ENCODE measurements at regions not wholly inside any gene's neighbourhood (a gene's known extent, or its start where the extent isn't known, plus 50 kb on each side); places are given as distances from the start of the nearest gene placed in this dataset.

DNA sequence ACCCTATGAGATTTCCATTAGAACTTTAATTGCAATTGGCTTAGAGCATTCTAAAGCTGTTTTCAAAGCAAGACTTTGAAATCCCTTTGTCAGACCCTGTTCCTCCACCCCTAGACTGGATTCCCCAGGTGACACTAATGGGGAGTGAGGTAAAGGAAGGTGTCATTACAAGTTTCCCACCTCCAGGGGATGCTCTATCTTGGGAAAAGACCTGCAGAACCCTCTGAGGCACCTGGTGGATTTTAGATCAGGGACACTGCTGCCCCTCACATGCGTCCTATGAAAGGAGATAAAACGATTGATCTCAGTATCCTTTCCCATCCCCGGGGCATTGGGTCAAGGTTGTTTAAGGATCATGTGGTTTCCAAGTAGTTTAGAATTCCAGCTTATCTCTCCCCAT lies 80.3 kb upstream of the RGS4 start:
- H3K27ac ChIP-seq (ENCODE audit: low read depth in 2 of 2, low read length in 1 of 2): no peak overlapping the region
- no peaks in the 10 kb centered on the region for H3K36me3 ChIP-seq (ENCODE audit: control insufficient read depth in 2 of 2, insufficient read depth in 2 of 2, low read length in 1 of 2)
- 70% methylated on average over 3 of the region's 3 CpGs for WGBS, 2 donors
- no peaks in the 10 kb centered on the region for H3K27me3 ChIP-seq (ENCODE audit: control insufficient read depth in 1 of 2, insufficient read depth in 2 of 2, low read length in 2 of 2)
- no peaks in the 10 kb centered on the region for H3K4me1 ChIP-seq (ENCODE audit: control insufficient read depth in 2 of 2, insufficient read depth in 2 of 2, low read length in 1 of 2)
- no peaks in the 10 kb centered on the region for H3K9me3 ChIP-seq (ENCODE audit: control insufficient read depth in 2 of 2, insufficient read depth in 1 of 2, low read depth in 1 of 2, low read length in 1 of 2)
- H3K4me3 ChIP-seq (ENCODE audit: low read depth in 1 of 2, low read length in 2 of 2): no peak overlapping the region

DNA sequence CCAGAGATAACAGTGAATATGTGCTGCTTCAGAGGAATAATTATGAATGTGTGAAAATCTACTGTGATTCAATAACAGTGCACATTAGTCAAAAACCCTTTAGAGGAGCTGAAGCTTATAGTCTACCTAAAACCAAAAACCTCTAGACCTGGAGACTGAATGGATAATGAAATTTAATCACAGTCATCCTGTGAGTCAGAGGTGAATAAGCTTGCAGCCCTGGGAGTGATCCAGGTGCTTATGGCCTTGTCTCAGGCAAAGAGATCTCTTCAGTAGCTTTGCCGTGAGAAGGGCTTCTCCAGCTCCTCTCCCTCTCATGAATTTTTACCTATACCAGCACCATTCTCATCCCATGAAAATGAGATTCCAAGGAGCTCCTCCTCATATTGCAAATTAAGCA lies 81.3 kb upstream of the RGS4 start:
- Histone ChIP-seq H3K36me3 (ENCODE audit: control insufficient read depth in 2 of 2, insufficient read depth in 2 of 2, low read length in 1 of 2) (no peaks in the 10 kb centered on the region), H3K9me3 (ENCODE audit: control insufficient read depth in 2 of 2, insufficient read depth in 1 of 2, low read depth in 1 of 2, low read length in 1 of 2) (no peaks in the 10 kb centered on the region), H3K27ac (ENCODE audit: low read depth in 2 of 2, low read length in 1 of 2) (no peak overlapping the region), H3K27me3 (ENCODE audit: control insufficient read depth in 1 of 2, insufficient read depth in 2 of 2, low read length in 2 of 2) (no peaks in the 10 kb centered on the region), H3K4me1 (ENCODE audit: control insufficient read depth in 2 of 2, insufficient read depth in 2 of 2, low read length in 1 of 2) (no peaks in the 10 kb centered on the region), H3K4me3 (ENCODE audit: low read depth in 1 of 2, low read length in 2 of 2) (no peak overlapping the region)
- 53 to 67% methylated on average over 1 of the region's 1 CpG for WGBS, 2 donors

DNA sequence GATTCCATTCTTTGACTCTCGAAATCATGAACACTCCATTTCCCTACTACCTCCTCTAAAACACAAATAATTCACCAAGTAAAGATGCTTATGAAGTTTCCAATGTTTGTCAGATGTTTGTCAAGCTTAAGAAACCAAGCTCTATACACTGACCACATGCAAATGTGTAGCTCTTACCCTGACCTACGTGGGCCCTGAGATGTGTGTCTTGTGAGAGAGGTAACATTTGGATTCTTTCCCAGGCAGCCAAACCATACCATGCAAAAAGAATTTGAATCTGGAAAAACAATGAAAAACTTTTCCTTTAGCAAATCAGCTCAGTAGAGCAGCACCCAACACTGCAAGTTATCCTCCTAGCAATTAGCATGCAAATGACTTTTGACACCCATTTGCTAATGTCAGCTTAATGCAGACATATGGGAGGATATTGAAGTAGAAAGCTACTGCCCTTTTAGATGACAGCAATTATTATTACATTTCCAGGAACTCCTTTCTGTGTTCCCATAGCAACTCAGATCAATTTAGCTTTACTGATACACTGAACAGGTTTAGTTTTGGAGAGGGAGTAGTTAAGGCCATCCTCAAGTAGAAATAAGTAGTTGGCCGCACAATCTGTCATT lies 83.2 kb upstream of the RGS4 start:
- 85 to 87% methylated on average over 3 of the region's 3 CpGs for WGBS, 2 donors
- H3K27ac ChIP-seq (ENCODE audit: low read depth in 2 of 2, low read length in 1 of 2): no peak overlapping the region
- no peaks in the 10 kb centered on the region for H3K36me3 ChIP-seq (ENCODE audit: control insufficient read depth in 2 of 2, insufficient read depth in 2 of 2, low read length in 1 of 2)

DNA sequence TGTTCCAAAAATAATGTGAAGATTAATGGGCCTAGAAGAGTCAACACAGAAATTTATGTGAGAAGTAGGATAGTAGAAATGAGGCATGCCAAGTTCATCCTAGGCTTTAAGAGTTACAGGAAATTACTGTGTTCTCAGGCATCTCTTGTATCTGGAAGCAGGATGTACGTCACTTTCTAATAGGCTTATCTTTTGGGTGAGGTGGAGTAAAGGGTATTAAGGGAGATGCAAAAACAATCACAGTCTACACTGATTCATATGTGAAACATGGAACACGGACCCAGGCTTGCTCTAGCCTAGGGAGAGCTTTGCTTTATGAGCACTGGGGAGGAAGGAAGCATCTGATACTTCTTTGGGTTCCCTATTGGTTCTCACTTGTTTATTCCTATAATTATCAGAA lies 84.5 kb upstream of the RGS4 start:
- Histone ChIP-seq H3K27ac (ENCODE audit: low read depth in 2 of 2, low read length in 1 of 2) (no peak overlapping the region), H3K36me3 (ENCODE audit: control insufficient read depth in 2 of 2, insufficient read depth in 2 of 2, low read length in 1 of 2) (no peaks in the 10 kb centered on the region), H3K9me3 (ENCODE audit: control insufficient read depth in 2 of 2, insufficient read depth in 1 of 2, low read depth in 1 of 2, low read length in 1 of 2) (no peaks in the 10 kb centered on the region), H3K27me3 (ENCODE audit: control insufficient read depth in 1 of 2, insufficient read depth in 2 of 2, low read length in 2 of 2) (no peaks in the 10 kb centered on the region), H3K4me3 (ENCODE audit: low read depth in 1 of 2, low read length in 2 of 2) (no peak overlapping the region), H3K4me1 (ENCODE audit: control insufficient read depth in 2 of 2, insufficient read depth in 2 of 2, low read length in 1 of 2) (no peaks in the 10 kb centered on the region)
- 41 to 54% methylated on average over 2 of the region's 2 CpGs for WGBS, 2 donors

More for the DNA sequence above, 83.2 kb upstream of the RGS4 start:
- H3K4me3 ChIP-seq (ENCODE audit: low read depth in 1 of 2, low read length in 2 of 2): no peak overlapping the region
- no peaks in the 10 kb centered on the region for H3K27me3 ChIP-seq (ENCODE audit: control insufficient read depth in 1 of 2, insufficient read depth in 2 of 2, low read length in 2 of 2)
- H3K4me1 ChIP-seq (ENCODE audit: control insufficient read depth in 2 of 2, insufficient read depth in 2 of 2, low read length in 1 of 2): no peaks in the 10 kb centered on the region
- H3K9me3 ChIP-seq (ENCODE audit: control insufficient read depth in 2 of 2, insufficient read depth in 1 of 2, low read depth in 1 of 2, low read length in 1 of 2): no peaks in the 10 kb centered on the region

DNA sequence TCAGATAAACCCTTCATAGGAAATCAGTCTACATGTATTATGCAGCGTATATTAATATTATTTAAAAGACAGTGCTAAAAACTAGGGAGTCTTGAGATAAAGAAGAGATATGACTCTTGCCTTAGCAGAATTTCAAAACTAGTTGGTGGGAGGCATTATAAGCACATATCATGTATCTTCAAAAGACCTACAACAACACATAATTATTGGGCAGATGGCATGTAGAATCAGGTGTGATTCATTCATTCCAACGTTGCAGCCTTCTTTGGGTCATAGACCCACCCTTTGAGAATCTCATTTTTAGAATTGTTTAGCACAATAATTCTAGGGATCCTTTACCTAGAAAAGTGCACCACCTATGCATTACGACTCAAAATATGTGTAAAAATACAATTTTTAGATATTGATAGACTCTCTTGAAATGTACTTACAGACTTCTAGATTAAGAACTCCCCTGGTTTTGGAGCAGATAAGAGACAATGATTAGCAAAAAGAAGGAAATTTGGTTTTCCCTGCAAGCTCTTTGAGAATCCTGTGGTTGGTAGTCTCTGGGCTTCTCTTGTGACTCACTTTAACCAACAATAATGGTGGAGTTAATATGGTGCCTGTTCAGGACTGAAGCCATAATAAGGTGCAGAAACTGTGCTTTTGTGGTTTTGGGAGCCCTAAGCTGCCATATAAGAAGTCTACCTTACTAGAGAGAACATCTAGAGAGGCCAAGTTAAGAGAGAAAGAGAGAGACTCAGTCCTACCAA lies 85.3 kb upstream of the RGS4 start:
- H3K36me3 ChIP-seq (ENCODE audit: control insufficient read depth in 2 of 2, insufficient read depth in 2 of 2, low read length in 1 of 2): no peaks in the 10 kb centered on the region
- 76 to 80% methylated on average over 3 of the region's 3 CpGs for WGBS, 2 donors
- no peaks in the 10 kb centered on the region for H3K27me3 ChIP-seq (ENCODE audit: control insufficient read depth in 1 of 2, insufficient read depth in 2 of 2, low read length in 2 of 2)
- no peaks in the 10 kb centered on the region for H3K9me3 ChIP-seq (ENCODE audit: control insufficient read depth in 2 of 2, insufficient read depth in 1 of 2, low read depth in 1 of 2, low read length in 1 of 2)
- peak overlapping the region; percentile 30 to 37 for H3K27ac ChIP-seq (ENCODE audit: low read depth in 2 of 2, low read length in 1 of 2)
- no peaks in the 10 kb centered on the region for H3K4me1 ChIP-seq (ENCODE audit: control insufficient read depth in 2 of 2, insufficient read depth in 2 of 2, low read length in 1 of 2)
- H3K4me3 ChIP-seq (ENCODE audit: low read depth in 1 of 2, low read length in 2 of 2): no peak overlapping the region

DNA sequence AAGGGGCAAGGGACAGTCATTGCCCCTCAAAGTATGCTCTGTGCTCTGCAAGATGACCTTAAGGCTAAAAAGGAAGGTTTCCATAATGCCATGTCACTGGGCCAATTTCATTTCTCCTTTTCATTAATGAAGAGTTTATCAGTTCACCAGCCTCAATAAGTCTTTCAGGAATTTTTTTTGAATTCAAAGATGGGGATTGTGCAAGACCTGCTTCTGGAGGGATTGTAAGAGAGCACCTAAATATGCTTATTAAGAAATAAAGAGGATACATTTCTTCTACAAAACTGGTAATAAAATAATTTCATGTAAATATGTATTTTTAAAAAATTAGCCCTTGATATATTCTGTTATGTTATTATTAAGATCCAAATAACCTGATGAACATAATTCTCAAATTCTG lies 86.8 kb upstream of the RGS4 start:
- Histone ChIP-seq H3K27ac (ENCODE audit: low read depth in 2 of 2, low read length in 1 of 2) (peak overlapping the region; percentile 4 to 42), H3K36me3 (ENCODE audit: control insufficient read depth in 2 of 2, insufficient read depth in 2 of 2, low read length in 1 of 2) (no peaks in the 10 kb centered on the region), H3K4me1 (ENCODE audit: control insufficient read depth in 2 of 2, insufficient read depth in 2 of 2, low read length in 1 of 2) (no peaks in the 10 kb centered on the region), H3K4me3 (ENCODE audit: low read depth in 1 of 2, low read length in 2 of 2) (no peak overlapping the region), H3K9me3 (ENCODE audit: control insufficient read depth in 2 of 2, insufficient read depth in 1 of 2, low read depth in 1 of 2, low read length in 1 of 2) (no peaks in the 10 kb centered on the region), H3K27me3 (ENCODE audit: control insufficient read depth in 1 of 2, insufficient read depth in 2 of 2, low read length in 2 of 2) (no peaks in the 10 kb centered on the region)

DNA sequence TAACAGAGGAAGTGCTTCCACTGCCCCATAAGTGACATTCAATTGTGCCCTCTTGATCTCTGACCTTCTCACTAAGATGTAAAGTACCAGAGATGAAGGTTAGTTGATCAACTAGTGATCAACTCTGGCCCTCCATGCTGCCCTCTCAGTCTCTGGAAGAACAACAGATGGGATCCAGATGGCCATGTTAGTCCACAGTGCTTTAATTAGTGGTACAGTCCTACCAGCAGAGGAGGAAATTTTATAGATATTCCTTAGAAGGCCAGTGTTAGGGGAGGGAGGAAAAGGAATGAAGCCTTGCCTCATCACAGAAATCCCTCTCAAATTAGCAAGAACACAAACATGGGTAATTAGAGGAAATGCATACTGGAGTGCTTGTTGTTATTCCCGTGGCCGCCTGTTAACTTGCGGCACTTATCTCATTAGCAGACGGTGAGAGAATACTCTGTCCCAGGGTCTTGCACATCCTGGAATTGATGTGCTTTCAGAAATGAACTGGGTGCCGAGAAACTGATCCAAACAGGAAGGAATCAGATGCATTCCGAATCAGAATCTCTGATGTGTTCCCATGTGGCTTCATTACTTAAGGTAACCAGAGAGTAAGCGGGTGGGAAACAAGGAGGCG lies 91.1 kb upstream of the RGS4 start:
- H3K27ac ChIP-seq (ENCODE audit: low read depth in 2 of 2, low read length in 1 of 2): no peak overlapping the region
- H3K36me3 ChIP-seq (ENCODE audit: control insufficient read depth in 2 of 2, insufficient read depth in 2 of 2, low read length in 1 of 2): no peaks in the 10 kb centered on the region
- H3K4me1 ChIP-seq (ENCODE audit: control insufficient read depth in 2 of 2, insufficient read depth in 2 of 2, low read length in 1 of 2): no peaks in the 10 kb centered on the region
- no peaks in the 10 kb centered on the region for H3K27me3 ChIP-seq (ENCODE audit: control insufficient read depth in 1 of 2, insufficient read depth in 2 of 2, low read length in 2 of 2)
- H3K4me3 ChIP-seq (ENCODE audit: low read depth in 1 of 2, low read length in 2 of 2): no peak overlapping the region
- H3K9me3 ChIP-seq (ENCODE audit: control insufficient read depth in 2 of 2, insufficient read depth in 1 of 2, low read depth in 1 of 2, low read length in 1 of 2): no peaks in the 10 kb centered on the region
- WGBS, 2 donors: 79 to 87% methylated on average over 8 of the region's 8 CpGs

DNA sequence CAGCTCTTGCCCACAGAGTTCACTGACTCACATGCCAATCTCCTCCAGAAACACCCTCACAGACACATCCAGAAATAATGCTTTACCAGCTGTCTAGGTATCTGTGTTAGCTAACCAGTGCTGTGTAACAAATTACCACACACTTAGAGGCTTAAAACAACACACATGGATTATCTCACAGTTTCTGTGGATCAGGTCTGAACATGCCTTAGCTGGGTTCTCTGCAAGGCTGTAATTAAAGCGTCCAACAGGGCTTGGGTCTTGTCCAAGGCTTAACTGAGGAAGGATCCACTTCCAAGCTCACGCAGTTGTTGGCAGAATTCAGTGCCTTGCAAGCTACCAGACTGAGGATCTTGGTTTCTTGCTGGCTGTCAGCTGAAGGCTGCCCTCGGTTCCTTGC lies 92.5 kb upstream of the RGS4 start:
- no peaks in the 10 kb centered on the region for H3K9me3 ChIP-seq (ENCODE audit: control insufficient read depth in 2 of 2, insufficient read depth in 1 of 2, low read depth in 1 of 2, low read length in 1 of 2)
- 32 to 45% methylated on average over 3 of the region's 3 CpGs for WGBS, 2 donors
- H3K36me3 ChIP-seq (ENCODE audit: control insufficient read depth in 2 of 2, insufficient read depth in 2 of 2, low read length in 1 of 2): no peaks in the 10 kb centered on the region
- H3K4me1 ChIP-seq (ENCODE audit: control insufficient read depth in 2 of 2, insufficient read depth in 2 of 2, low read length in 1 of 2): no peaks in the 10 kb centered on the region
- peak overlapping the region in 1 of 2 donors; percentile 16 for H3K27ac ChIP-seq (ENCODE audit: low read depth in 2 of 2, low read length in 1 of 2)
- H3K4me3 ChIP-seq (ENCODE audit: low read depth in 1 of 2, low read length in 2 of 2): no peak overlapping the region
- H3K27me3 ChIP-seq (ENCODE audit: control insufficient read depth in 1 of 2, insufficient read depth in 2 of 2, low read length in 2 of 2): no peaks in the 10 kb centered on the region

DNA sequence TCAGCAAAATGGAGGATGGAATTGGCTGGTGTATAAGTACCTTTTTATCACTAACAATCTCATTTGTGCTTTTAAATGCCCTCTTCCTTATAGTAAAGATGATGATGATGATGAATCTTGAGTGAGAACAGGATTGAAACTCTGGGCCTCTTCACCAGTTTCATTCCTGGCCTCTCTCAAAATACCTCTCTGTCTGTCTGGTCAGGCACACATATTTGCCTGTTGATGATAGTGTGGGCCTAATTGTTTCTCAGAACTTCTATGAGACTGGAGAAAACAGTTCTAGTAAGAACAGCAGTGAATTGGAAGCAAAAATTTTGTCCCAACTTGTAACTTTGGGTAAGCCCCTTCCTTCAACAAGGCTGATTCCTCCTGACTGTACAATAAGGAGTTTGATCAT lies 94.4 kb upstream of the RGS4 start:
- H3K27me3 ChIP-seq (ENCODE audit: control insufficient read depth in 1 of 2, insufficient read depth in 2 of 2, low read length in 2 of 2): no peaks in the 10 kb centered on the region
- no peak overlapping the region for H3K4me3 ChIP-seq (ENCODE audit: low read depth in 1 of 2, low read length in 2 of 2)
- H3K4me1 ChIP-seq (ENCODE audit: control insufficient read depth in 2 of 2, insufficient read depth in 2 of 2, low read length in 1 of 2): no peaks in the 10 kb centered on the region
- H3K27ac ChIP-seq (ENCODE audit: low read depth in 2 of 2, low read length in 1 of 2): no peak overlapping the region
- H3K36me3 ChIP-seq (ENCODE audit: control insufficient read depth in 2 of 2, insufficient read depth in 2 of 2, low read length in 1 of 2): no peaks in the 10 kb centered on the region
- no peaks in the 10 kb centered on the region for H3K9me3 ChIP-seq (ENCODE audit: control insufficient read depth in 2 of 2, insufficient read depth in 1 of 2, low read depth in 1 of 2, low read length in 1 of 2)

DNA sequence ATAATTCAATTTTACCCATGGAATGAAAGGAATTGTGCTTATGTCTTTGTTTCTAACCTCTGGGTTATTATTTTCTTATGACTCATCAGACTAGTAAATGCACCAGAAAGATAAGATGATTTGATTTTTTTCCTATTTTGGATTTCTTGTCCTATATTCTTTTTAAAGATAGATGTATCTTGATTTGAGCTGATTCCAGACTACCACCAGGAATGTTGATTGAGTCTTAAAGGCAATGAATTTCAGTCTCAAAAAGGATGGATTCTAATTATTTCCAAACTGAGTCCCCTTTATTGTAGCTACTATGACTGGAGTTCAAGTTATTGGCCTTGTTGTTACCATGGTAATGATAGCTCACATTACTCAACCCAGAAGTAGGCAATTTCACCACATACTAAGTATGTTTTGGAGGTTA lies 95.8 kb upstream of the RGS4 start:
- Histone ChIP-seq H3K27me3 (ENCODE audit: control insufficient read depth in 1 of 2, insufficient read depth in 2 of 2, low read length in 2 of 2) (no peaks in the 10 kb centered on the region), H3K4me3 (ENCODE audit: low read depth in 1 of 2, low read length in 2 of 2) (no peak overlapping the region), H3K36me3 (ENCODE audit: control insufficient read depth in 2 of 2, insufficient read depth in 2 of 2, low read length in 1 of 2) (no peaks in the 10 kb centered on the region), H3K4me1 (ENCODE audit: control insufficient read depth in 2 of 2, insufficient read depth in 2 of 2, low read length in 1 of 2) (no peaks in the 10 kb centered on the region), H3K9me3 (ENCODE audit: control insufficient read depth in 2 of 2, insufficient read depth in 1 of 2, low read depth in 1 of 2, low read length in 1 of 2) (no peaks in the 10 kb centered on the region), H3K27ac (ENCODE audit: low read depth in 2 of 2, low read length in 1 of 2) (no peak overlapping the region)
